Suprapubic skin (tissue), 3 donors: ENCODE measurements at regions not wholly inside any gene's neighbourhood (a gene's known extent, or its start where the extent isn't known, plus 50 kb on each side); places are given as distances from the start of the nearest gene placed in this dataset.

Experiments used
- POLR2A ChIP-seq, 2 donors: fragments of 450-650 bp; IDR thresholded peaks; one replicate each; pipeline ENCODE4 v1.6.1; 2017; ENCODE audit warnings: antibody characterized with exemption in 2 of 2, mild to moderate bottlenecking in 2 of 2, moderate library complexity in 2 of 2
- TF ChIP-seq, protein P1 (sequence below), 2 donors: fragments of 200-600 bp in 1 of 2; fragments of 450-650 bp in 1 of 2; sonication (generic) in 1 of 2; IDR thresholded peaks; one replicate each; pipeline ENCODE4 v1.5.1; 2016 to 2019; ENCODE audit warnings: antibody characterized with exemption in 2 of 2, mild to moderate bottlenecking in 1 of 2, moderate library complexity in 1 of 2

DNA sequence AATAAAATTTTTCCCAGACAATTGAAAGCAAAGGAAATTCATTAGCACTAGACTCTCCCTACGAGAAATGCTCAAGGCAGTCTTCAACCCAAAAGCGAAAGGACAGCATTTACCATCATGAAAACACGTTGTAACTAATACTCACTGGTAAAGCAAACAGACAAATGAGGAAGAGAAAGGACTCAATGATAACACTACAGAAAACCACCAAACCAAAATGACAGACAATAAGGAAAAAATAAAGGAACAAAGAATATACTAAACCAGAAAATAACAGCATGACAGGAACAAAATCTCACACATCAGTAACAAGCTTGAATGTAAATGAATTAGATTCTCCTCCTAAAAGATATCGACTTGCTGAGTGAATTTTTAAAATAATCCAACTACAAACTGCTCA, 190.7 kb downstream of the NOL4 start:
- TF ChIP-seq, protein P1, sequence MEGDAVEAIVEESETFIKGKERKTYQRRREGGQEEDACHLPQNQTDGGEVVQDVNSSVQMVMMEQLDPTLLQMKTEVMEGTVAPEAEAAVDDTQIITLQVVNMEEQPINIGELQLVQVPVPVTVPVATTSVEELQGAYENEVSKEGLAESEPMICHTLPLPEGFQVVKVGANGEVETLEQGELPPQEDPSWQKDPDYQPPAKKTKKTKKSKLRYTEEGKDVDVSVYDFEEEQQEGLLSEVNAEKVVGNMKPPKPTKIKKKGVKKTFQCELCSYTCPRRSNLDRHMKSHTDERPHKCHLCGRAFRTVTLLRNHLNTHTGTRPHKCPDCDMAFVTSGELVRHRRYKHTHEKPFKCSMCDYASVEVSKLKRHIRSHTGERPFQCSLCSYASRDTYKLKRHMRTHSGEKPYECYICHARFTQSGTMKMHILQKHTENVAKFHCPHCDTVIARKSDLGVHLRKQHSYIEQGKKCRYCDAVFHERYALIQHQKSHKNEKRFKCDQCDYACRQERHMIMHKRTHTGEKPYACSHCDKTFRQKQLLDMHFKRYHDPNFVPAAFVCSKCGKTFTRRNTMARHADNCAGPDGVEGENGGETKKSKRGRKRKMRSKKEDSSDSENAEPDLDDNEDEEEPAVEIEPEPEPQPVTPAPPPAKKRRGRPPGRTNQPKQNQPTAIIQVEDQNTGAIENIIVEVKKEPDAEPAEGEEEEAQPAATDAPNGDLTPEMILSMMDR (IDR thresholded peaks at IDR 0.05), result no peak
- TF ChIP-seq POLR2A (IDR thresholded peaks at IDR 0.05), result no peak
